ENCODE measurements at regions not wholly inside any gene's neighbourhood (a gene's known extent, or its start where the extent isn't known, plus 50 kb on each side); places are given as distances from the start of the nearest gene placed in this dataset.

DNA sequence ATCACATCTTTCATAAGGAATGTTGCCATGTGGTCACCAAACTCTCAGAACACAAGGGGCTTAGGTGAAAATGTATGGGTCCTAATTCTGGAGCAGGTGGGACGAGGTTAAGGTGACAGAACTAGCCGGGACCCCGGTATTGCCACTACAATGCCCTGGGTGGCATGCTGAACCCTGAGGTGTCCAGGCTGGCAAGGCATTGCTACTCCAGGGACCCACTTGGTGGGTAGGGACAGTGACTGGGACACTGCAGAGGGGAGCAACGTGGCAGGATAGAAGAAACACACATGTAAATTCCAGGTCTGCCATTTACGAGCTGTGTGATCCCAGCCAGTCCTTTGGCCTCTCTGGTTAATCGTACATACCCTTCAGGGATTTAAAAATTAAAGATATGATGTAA is 206.9 kb upstream of the MVB12B start:
- TF ChIP-seq POLR2A (IDR thresholded peaks at IDR 0.05; ENCODE audit: low read depth, low read length) (no peak), MYC (IDR thresholded peaks at IDR 0.05; ENCODE audit: low read depth, low read length) (no peak), JUN (IDR thresholded peaks at IDR 0.05; ENCODE audit: borderline replicate concordance, insufficient read depth, insufficient read length, low read depth) (no peak), POLR2AphosphoS5 (IDR thresholded peaks at IDR 0.05; ENCODE audit: insufficient read depth, low read depth, low read length) (no peak)
- Histone ChIP-seq H3K4me3 (replicated peaks in 1 of 3; ENCODE audit: insufficient read depth in 1 of 3, low read depth in 1 of 3, low read length in 3 of 3) (no peak overlapping the region), H3K36me3 (ENCODE audit: control insufficient read depth in 2 of 2, extremely low read depth in 1 of 2, insufficient read depth in 2 of 2, low read length in 2 of 2) (no peaks in the 10 kb centered on the region), H3K9me3 (replicated peaks; ENCODE audit: control insufficient read depth, insufficient read depth, low read length) (no peaks in the 10 kb centered on the region), H3K27ac (ENCODE audit: insufficient read depth, low read depth, low read length) (no peak overlapping the region), H3K4me1 (ENCODE audit: control insufficient read depth, extremely low read depth, insufficient read depth, low read length) (no peaks in the 10 kb centered on the region), H3K9me1 (replicated peaks; ENCODE audit: control insufficient read depth, extremely low read depth, insufficient read depth, low read length) (no peaks in the 10 kb centered on the region), H2AFZ (ENCODE audit: low read depth, low read length) (no peak overlapping the region), H3K4me2 (ENCODE audit: insufficient read depth, low read length) (no peak overlapping the region), H4K20me1 (replicated peaks; ENCODE audit: control insufficient read depth, extremely low read depth, insufficient read depth, low read length) (no peaks in the 10 kb centered on the region), H3K79me2 (ENCODE audit: control insufficient read depth, insufficient read depth, low read length) (no peaks in the 10 kb centered on the region), H3K9ac (replicated peaks; ENCODE audit: extremely low read depth, insufficient read depth, low read length) (no peak overlapping the region), H3K27me3 (ENCODE audit: control insufficient read depth in 2 of 2, insufficient read depth in 2 of 2, low read length in 2 of 2) (peaks cover 0 to 2% of the 10 kb centered on the region in 2 experiments)
- no peak for DNase-seq (ENCODE audit: low read depth, low spot score)
- FAIRE-seq: no peak
- POLR2A ChIA-PET: no interaction called here
- intact Hi-C loops (cut with micrococcal nuclease) (no loop called here), dilution Hi-C loops (cut with MboI; ENCODE audit: extremely low pct_ligation_motif_present, low sequenced_read_pairs) (no loop called here)
- no TSS peak for BruUV-seq (replicated peaks)
- CTCF ChIA-PET: no interaction called here

DNA sequence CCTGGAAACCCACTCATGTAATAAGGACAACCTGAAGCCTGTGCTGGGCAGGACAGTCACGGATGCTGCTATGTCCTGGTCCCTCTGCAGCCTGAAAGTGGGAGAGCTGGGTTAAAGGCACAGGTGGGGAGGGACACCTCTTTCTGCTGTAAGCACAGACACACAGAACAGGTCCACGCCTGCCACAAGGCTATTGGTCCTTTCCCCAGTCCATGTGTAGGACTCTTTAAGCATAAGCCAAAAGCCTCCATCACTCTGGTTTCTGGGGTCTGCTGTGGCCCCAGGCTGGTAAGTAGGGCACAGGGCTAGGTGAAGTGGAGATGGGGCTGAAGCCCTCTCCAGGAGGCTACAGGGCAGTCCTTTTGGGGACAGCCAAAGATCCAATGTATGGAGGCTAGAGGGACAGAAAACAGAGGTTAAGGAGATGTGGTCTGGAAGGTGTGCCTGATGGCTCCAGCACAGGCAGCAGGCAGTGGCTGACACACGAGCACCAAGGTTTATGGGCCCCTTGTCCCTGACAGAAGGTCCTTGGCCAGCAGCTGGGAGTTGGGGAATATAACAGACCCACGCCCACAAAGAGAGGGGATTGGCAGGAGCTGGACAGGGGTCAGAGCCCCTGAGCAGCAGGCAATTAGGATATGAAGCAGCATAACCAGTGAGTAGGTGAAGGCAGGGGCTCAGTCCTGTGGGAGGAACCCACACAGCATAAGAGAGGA is 203.6 kb upstream of the MVB12B start:
- ChIA-PET POLR2A (no interaction called here), CTCF (no interaction called here)
- no peaks in the 10 kb centered on the region for H3K9me3 ChIP-seq (replicated peaks; ENCODE audit: control insufficient read depth, insufficient read depth, low read length)
- no peak overlapping the region for H3K27ac ChIP-seq (ENCODE audit: insufficient read depth, low read depth, low read length)
- H3K4me3 ChIP-seq (replicated peaks in 1 of 3; ENCODE audit: insufficient read depth in 1 of 3, low read depth in 1 of 3, low read length in 3 of 3): no peak overlapping the region
- no TSS peak for BruUV-seq (replicated peaks)
- peaks cover 0 to 2% of the 10 kb centered on the region in 2 experiments for H3K27me3 ChIP-seq (ENCODE audit: control insufficient read depth in 2 of 2, insufficient read depth in 2 of 2, low read length in 2 of 2)
- no peaks in the 10 kb centered on the region for H3K79me2 ChIP-seq (ENCODE audit: control insufficient read depth, insufficient read depth, low read length)
- no peak overlapping the region for H3K9ac ChIP-seq (replicated peaks; ENCODE audit: extremely low read depth, insufficient read depth, low read length)
- H4K20me1 ChIP-seq (replicated peaks; ENCODE audit: control insufficient read depth, extremely low read depth, insufficient read depth, low read length): no peaks in the 10 kb centered on the region
- no peaks in the 10 kb centered on the region for H3K9me1 ChIP-seq (replicated peaks; ENCODE audit: control insufficient read depth, extremely low read depth, insufficient read depth, low read length)
- DNase-seq (ENCODE audit: low read depth, low spot score): no peak
- FAIRE-seq: no peak
- H3K4me1 ChIP-seq (ENCODE audit: control insufficient read depth, extremely low read depth, insufficient read depth, low read length): no peaks in the 10 kb centered on the region
- TF ChIP-seq, protein P1, sequence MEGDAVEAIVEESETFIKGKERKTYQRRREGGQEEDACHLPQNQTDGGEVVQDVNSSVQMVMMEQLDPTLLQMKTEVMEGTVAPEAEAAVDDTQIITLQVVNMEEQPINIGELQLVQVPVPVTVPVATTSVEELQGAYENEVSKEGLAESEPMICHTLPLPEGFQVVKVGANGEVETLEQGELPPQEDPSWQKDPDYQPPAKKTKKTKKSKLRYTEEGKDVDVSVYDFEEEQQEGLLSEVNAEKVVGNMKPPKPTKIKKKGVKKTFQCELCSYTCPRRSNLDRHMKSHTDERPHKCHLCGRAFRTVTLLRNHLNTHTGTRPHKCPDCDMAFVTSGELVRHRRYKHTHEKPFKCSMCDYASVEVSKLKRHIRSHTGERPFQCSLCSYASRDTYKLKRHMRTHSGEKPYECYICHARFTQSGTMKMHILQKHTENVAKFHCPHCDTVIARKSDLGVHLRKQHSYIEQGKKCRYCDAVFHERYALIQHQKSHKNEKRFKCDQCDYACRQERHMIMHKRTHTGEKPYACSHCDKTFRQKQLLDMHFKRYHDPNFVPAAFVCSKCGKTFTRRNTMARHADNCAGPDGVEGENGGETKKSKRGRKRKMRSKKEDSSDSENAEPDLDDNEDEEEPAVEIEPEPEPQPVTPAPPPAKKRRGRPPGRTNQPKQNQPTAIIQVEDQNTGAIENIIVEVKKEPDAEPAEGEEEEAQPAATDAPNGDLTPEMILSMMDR (IDR thresholded peaks at IDR 0.05; ENCODE audit: extremely low read depth in 1 of 2, insufficient read depth in 1 of 2, low read depth in 1 of 2, low read length in 2 of 2): no peak
- TF ChIP-seq POLR2A (IDR thresholded peaks at IDR 0.05; ENCODE audit: low read depth, low read length) (no peak), EZH2 (IDR thresholded peaks at IDR 0.05; ENCODE audit: borderline replicate concordance, low read depth, low read length, severe bottlenecking) (no peak), FOS (IDR thresholded peaks at IDR 0.05; ENCODE audit: borderline replicate concordance, insufficient read depth, low read length) (no peak), POLR2AphosphoS5 (IDR thresholded peaks at IDR 0.05; ENCODE audit: insufficient read depth, low read depth, low read length) (no peak), JUN (IDR thresholded peaks at IDR 0.05; ENCODE audit: borderline replicate concordance, insufficient read depth, insufficient read length, low read depth) (no peak), MYC (IDR thresholded peaks at IDR 0.05; ENCODE audit: low read depth, low read length) (no peak), GATA2 (IDR thresholded peaks at IDR 0.05; ENCODE audit: insufficient read depth, insufficient read length, low read depth, low read length) (no peak)
- TF ChIP-seq, protein P2, sequence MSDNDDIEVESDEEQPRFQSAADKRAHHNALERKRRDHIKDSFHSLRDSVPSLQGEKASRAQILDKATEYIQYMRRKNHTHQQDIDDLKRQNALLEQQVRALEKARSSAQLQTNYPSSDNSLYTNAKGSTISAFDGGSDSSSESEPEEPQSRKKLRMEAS (IDR thresholded peaks at IDR 0.05; ENCODE audit: insufficient read depth, insufficient read length): no peak
- H3K4me2 ChIP-seq (ENCODE audit: insufficient read depth, low read length): no peak overlapping the region
- intact Hi-C loops (cut with micrococcal nuclease) (no loop called here), dilution Hi-C loops (cut with MboI; ENCODE audit: extremely low pct_ligation_motif_present, low sequenced_read_pairs) (no loop called here)
- H2AFZ ChIP-seq (ENCODE audit: low read depth, low read length): no peak overlapping the region
- no peaks in the 10 kb centered on the region for H3K36me3 ChIP-seq (ENCODE audit: control insufficient read depth in 2 of 2, extremely low read depth in 1 of 2, insufficient read depth in 2 of 2, low read length in 2 of 2)

Data from endothelial cell of umbilical vein (primary cell).